Kidney (tissue), 13 donors: ENCODE measurements at regions not wholly inside any gene's neighbourhood (a gene's known extent, or its start where the extent isn't known, plus 50 kb on each side); places are given as distances from the start of the nearest gene placed in this dataset.

Experiments used
- DNase-seq, 5 donors: peaks; one replicate each; pipeline ENCODE4 v3.0.0-alpha.2; 2013 to 2020
- FAIRE-seq: peaks from 2 replicates; lab custom pipeline; 2012; peaks lifted over from hg19 to GRCh38; lab: Jason Lieb, UNC
- H3K27ac ChIP-seq, 2 donors: one replicate each; pipeline ENCODE4 v1.7.0; 2013; ENCODE audit warnings: low read depth in 2 of 2, low read length in 2 of 2, inconsistent platforms in 1 of 2
- H3K27me3 ChIP-seq: one replicate; pipeline ENCODE4 v1.7.1; 2013; ENCODE audit warnings: low read length, inconsistent platforms; ENCODE audit not compliant: control insufficient read depth, insufficient read depth
- H3K36me3 ChIP-seq, 3 donors: one replicate each; pipeline versions ENCODE4 v1.7.0 to v1.7.1; 2013; ENCODE audit warnings: low read length in 3 of 3, control low read depth in 1 of 3, inconsistent platforms in 1 of 3; ENCODE audit not compliant: insufficient read depth in 3 of 3, control insufficient read depth in 2 of 3
- H3K4me1 ChIP-seq, 3 donors: one replicate each; pipeline versions ENCODE4 v1.7.0 to v1.7.1; 2013; ENCODE audit warnings: low read length in 3 of 3, inconsistent platforms in 1 of 3, low read depth in 1 of 3; ENCODE audit not compliant: control insufficient read depth in 2 of 3, insufficient read depth in 2 of 3
- H3K4me3 ChIP-seq, 3 donors: one replicate each; pipeline versions ENCODE4 v1.7.0 to v1.8.1; 2013; ENCODE audit warnings: low read length in 3 of 3, control low read depth in 1 of 3, inconsistent platforms in 1 of 3
- H3K9ac ChIP-seq, 3 donors: one replicate each; pipeline versions ENCODE4 v1.7.0 to v1.7.1; 2013; ENCODE audit warnings: low read length in 3 of 3, control low read depth in 1 of 3, inconsistent platforms in 1 of 3
- H3K9me3 ChIP-seq, 3 donors: one replicate each; pipeline versions ENCODE4 v1.7.0 to v1.7.1; 2013; ENCODE audit warnings: low read length in 3 of 3, control low read depth in 1 of 3, inconsistent platforms in 1 of 3; ENCODE audit not compliant: control insufficient read depth in 2 of 3, insufficient read depth in 1 of 3
- CTCF ChIP-seq: IDR thresholded peaks from 3 replicates; pipeline ENCODE4 v1.5.1; 2012; ENCODE audit warnings: mild to moderate bottlenecking, moderate library complexity, borderline replicate concordance; ENCODE audit not compliant: insufficient read depth; ENCODE audit errors: extremely low read depth
- intact Hi-C: fragments of 100-400 bp; cut with DNase I; formaldehyde crosslinking; loops from one replicate; pipeline ENCODE4 v1.11.1; 2022
- donor health status: control.
- donor health status: control.
- donor health status: control.
- donor health status: control.
- donor health status: control.
- donor health status: DM: yes; HTN: yes; CAD: no.
- donor health status: Normal renal cell carcinoma (clear cell type).

GRCh38 chr16:63171545-63171944 lies 1135.3 kb upstream of the CDH8 start:
- no peak for FAIRE-seq
- intact Hi-C loops: no loop called here

GRCh38 chr16:63169100-63169499 lies 1132.9 kb upstream of the CDH8 start:
- FAIRE-seq: no peak
- H3K36me3 ChIP-seq: no peaks in the 10 kb centered on the region
- H3K27me3 ChIP-seq: no peaks in the 10 kb centered on the region
- no peaks in the 10 kb centered on the region for H3K9me3 ChIP-seq
- no peak overlapping the region for H3K4me3 ChIP-seq
- no peak for TF ChIP-seq CTCF
- no peak overlapping the region for H3K27ac ChIP-seq
- intact Hi-C loops: no loop called here
- H3K9ac ChIP-seq: no peak overlapping the region
- no peaks in the 10 kb centered on the region for H3K4me1 ChIP-seq
- DNase-seq: no peak

More at GRCh38 chr16:63171545-63171944, 1135.3 kb upstream of the CDH8 start:
- no peaks in the 10 kb centered on the region for H3K36me3 ChIP-seq
- no peaks in the 10 kb centered on the region for H3K9me3 ChIP-seq
- DNase-seq: no peak
- H3K9ac ChIP-seq: no peak overlapping the region
- H3K27ac ChIP-seq: no peak overlapping the region
- no peak for TF ChIP-seq CTCF
- H3K27me3 ChIP-seq: no peaks in the 10 kb centered on the region
- no peak overlapping the region for H3K4me3 ChIP-seq
- no peaks in the 10 kb centered on the region for H3K4me1 ChIP-seq

GRCh38 chr16:63157818-63158217 lies 1121.6 kb upstream of the CDH8 start:
- Histone ChIP-seq H3K9ac (no peak overlapping the region), H3K4me3 (no peak overlapping the region), H3K27me3 (no peaks in the 10 kb centered on the region), H3K4me1 (no peaks in the 10 kb centered on the region), H3K9me3 (no peaks in the 10 kb centered on the region), H3K27ac (no peak overlapping the region), H3K36me3 (no peaks in the 10 kb centered on the region)
- FAIRE-seq (no peak), DNase-seq (no peak)
- TF ChIP-seq CTCF: no peak
- intact Hi-C loops: no loop called here

GRCh38 chr16:63146251-63146650 lies 1110.0 kb upstream of the CDH8 start:
- Histone ChIP-seq H3K27me3 (no peaks in the 10 kb centered on the region), H3K4me1 (no peaks in the 10 kb centered on the region), H3K9me3 (no peaks in the 10 kb centered on the region), H3K36me3 (no peaks in the 10 kb centered on the region), H3K9ac (no peak overlapping the region), H3K27ac (no peak overlapping the region), H3K4me3 (no peak overlapping the region)
- FAIRE-seq (no peak), DNase-seq (no peak)
- no peak for TF ChIP-seq CTCF
- intact Hi-C loops: no loop called here
